Spleen (tissue), 7 donors: ENCODE measurements at regions not wholly inside any gene's neighbourhood (a gene's known extent, or its start where the extent isn't known, plus 50 kb on each side); places are given as distances from the start of the nearest gene placed in this dataset.

Experiments
- POLR2AphosphoS5 ChIP-seq, 3 donors: sonication (generic); formaldehyde crosslinking; IDR thresholded peaks; one replicate each; pipeline ENCODE4 v1.5.1; 2017; ENCODE audit warnings: antibody characterized with exemption in 3 of 3
- TF ChIP-seq, protein P1 (sequence below), 11 experiments: fragments of 200-600 bp in 7 of 11; fragments of 450-650 bp in 4 of 11; sonication (generic) in 4 of 11; IDR thresholded peaks in 8 of 11; conservative IDR thresholded peaks in 3 of 11; 1 replicate in 7 of 11; 2 replicates in 4 of 11; pipeline versions ENCODE4 v1.4.0 to v1.8.0; 2016 to 2021; ENCODE audit warnings: antibody characterized with exemption in 11 of 11, inconsistent platforms in 4 of 11, mild to moderate bottlenecking in 1 of 11
- donor health status: DM: no; HTN: no; CAD: no; lungs with moderate emphysema.
- donor health status: DM: no; HTN: no; CAD: no.
- donor health status: DM: no; HTN: no; CAD: no.

DNA sequence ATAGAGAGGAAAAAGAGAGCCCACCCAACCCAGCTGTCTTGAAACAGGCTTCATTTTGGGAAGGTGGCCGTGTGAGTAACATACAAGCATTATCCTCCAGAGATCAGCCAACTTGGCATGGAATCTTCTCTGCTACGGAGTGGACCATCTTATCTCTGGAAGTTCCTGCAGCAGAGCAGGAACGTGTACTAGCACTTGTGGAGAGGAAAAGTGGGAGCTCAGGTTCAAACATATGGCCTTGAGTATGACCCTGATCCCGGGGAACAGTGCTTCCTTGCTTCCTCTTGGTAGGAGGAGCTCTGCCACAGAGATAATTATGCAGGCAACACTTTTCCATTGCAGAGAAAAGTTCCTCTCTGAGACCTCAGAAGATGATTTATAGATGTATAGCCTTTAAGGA, 490.4 kb upstream of the ACO1 start:
- TF ChIP-seq, protein P1, sequence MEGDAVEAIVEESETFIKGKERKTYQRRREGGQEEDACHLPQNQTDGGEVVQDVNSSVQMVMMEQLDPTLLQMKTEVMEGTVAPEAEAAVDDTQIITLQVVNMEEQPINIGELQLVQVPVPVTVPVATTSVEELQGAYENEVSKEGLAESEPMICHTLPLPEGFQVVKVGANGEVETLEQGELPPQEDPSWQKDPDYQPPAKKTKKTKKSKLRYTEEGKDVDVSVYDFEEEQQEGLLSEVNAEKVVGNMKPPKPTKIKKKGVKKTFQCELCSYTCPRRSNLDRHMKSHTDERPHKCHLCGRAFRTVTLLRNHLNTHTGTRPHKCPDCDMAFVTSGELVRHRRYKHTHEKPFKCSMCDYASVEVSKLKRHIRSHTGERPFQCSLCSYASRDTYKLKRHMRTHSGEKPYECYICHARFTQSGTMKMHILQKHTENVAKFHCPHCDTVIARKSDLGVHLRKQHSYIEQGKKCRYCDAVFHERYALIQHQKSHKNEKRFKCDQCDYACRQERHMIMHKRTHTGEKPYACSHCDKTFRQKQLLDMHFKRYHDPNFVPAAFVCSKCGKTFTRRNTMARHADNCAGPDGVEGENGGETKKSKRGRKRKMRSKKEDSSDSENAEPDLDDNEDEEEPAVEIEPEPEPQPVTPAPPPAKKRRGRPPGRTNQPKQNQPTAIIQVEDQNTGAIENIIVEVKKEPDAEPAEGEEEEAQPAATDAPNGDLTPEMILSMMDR (IDR thresholded peaks at IDR 0.05 in 8 of 11, conservative IDR thresholded peaks at IDR 0.05 in 3 of 11) = no peak
- TF ChIP-seq POLR2AphosphoS5 (IDR thresholded peaks at IDR 0.05) = peak in 1 of 3 donors; percentile 63
